ENCODE measurements at regions not wholly inside any gene's neighbourhood (a gene's known extent, or its start where the extent isn't known, plus 50 kb on each side); places are given as distances from the start of the nearest gene placed in this dataset.

DNA sequence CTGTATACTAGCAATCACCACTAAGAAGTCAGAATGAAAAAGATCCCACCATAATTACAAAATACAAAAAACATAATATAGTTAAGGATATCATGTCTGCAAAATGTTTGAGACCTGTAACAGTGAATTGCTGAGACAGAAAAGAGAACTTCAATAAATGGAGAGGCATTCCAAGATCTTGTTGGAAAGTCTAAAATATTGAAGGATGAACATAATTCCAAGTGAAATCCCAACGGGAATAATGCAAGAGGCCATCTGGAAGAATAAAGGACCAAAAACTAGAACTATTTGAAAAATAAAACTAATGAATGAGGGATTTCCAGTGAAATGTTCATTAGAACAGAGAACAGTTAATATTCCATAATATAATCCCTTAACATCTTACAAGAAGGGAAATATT, 110.9 kb downstream of the COL6A6 start:
- TF ChIP-seq POLR2A (IDR thresholded peaks at IDR 0.05) = no peak
- TF ChIP-seq, protein P1, sequence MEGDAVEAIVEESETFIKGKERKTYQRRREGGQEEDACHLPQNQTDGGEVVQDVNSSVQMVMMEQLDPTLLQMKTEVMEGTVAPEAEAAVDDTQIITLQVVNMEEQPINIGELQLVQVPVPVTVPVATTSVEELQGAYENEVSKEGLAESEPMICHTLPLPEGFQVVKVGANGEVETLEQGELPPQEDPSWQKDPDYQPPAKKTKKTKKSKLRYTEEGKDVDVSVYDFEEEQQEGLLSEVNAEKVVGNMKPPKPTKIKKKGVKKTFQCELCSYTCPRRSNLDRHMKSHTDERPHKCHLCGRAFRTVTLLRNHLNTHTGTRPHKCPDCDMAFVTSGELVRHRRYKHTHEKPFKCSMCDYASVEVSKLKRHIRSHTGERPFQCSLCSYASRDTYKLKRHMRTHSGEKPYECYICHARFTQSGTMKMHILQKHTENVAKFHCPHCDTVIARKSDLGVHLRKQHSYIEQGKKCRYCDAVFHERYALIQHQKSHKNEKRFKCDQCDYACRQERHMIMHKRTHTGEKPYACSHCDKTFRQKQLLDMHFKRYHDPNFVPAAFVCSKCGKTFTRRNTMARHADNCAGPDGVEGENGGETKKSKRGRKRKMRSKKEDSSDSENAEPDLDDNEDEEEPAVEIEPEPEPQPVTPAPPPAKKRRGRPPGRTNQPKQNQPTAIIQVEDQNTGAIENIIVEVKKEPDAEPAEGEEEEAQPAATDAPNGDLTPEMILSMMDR (IDR thresholded peaks at IDR 0.05) = no peak
